Calu3 (cell line): ENCODE measurements at regions not wholly inside any gene's neighbourhood (a gene's known extent, or its start where the extent isn't known, plus 50 kb on each side); places are given as distances from the start of the nearest gene placed in this dataset.

Experiments used
- BruUV-seq: library from RNA; stranded (reverse); fragments of 400-500 nt; replicated peaks from 2 replicates; lab custom pipeline; 2021; lab: Mats Ljungman, UMichigan
- CTCF ChIA-PET: fragments of 300-600 bp; sonication (Branson Sonifier 250); formaldehyde crosslinking; loops from one replicate; lab custom pipeline; 2022; ENCODE audit warnings: antibody characterized with exemption; lab: Charles Lee
- DNase-seq: peaks from one replicate; pipeline ENCODE4 v3.0.0; 2022
- H3K27ac Mint-ChIP-seq: one replicate; pipeline ENCODE4 v1.8.0; 2022; ENCODE audit warnings: mixed read lengths; ENCODE audit not compliant: unreplicated experiment
- H3K27me3 Mint-ChIP-seq: one replicate; pipeline ENCODE4 v1.8.0; 2022; ENCODE audit warnings: mixed read lengths; ENCODE audit not compliant: unreplicated experiment
- H3K36me3 Mint-ChIP-seq: one replicate; pipeline ENCODE4 v1.8.0; 2022; ENCODE audit warnings: mild to moderate bottlenecking, moderate library complexity, mixed read lengths; ENCODE audit not compliant: insufficient read depth, unreplicated experiment
- H3K4me1 Mint-ChIP-seq: one replicate; pipeline ENCODE4 v1.8.0; 2022; ENCODE audit warnings: mild to moderate bottlenecking, low read depth, mixed read lengths; ENCODE audit not compliant: unreplicated experiment
- H3K4me3 Mint-ChIP-seq: one replicate; pipeline ENCODE4 v1.8.0; 2022; ENCODE audit warnings: mild to moderate bottlenecking, low read depth, moderate library complexity, mixed read lengths; ENCODE audit not compliant: unreplicated experiment
- H3K9me3 Mint-ChIP-seq: one replicate; pipeline ENCODE4 v1.8.0; 2022; ENCODE audit warnings: low read depth, mixed read lengths; ENCODE audit not compliant: unreplicated experiment
- intact Hi-C: fragments of 100-400 bp; cut with micrococcal nuclease; formaldehyde crosslinking; loops from one replicate; pipeline ENCODE4 v1.10.0; 2022; ENCODE audit not compliant: unreplicated experiment
- TF ChIP-seq, protein P1 (sequence below): fragments of 200-600 bp; IDR thresholded peaks from one replicate; pipeline ENCODE4 v1.8.0; 2022; ENCODE audit warnings: antibody characterized with exemption; ENCODE audit not compliant: unreplicated experiment

DNA sequence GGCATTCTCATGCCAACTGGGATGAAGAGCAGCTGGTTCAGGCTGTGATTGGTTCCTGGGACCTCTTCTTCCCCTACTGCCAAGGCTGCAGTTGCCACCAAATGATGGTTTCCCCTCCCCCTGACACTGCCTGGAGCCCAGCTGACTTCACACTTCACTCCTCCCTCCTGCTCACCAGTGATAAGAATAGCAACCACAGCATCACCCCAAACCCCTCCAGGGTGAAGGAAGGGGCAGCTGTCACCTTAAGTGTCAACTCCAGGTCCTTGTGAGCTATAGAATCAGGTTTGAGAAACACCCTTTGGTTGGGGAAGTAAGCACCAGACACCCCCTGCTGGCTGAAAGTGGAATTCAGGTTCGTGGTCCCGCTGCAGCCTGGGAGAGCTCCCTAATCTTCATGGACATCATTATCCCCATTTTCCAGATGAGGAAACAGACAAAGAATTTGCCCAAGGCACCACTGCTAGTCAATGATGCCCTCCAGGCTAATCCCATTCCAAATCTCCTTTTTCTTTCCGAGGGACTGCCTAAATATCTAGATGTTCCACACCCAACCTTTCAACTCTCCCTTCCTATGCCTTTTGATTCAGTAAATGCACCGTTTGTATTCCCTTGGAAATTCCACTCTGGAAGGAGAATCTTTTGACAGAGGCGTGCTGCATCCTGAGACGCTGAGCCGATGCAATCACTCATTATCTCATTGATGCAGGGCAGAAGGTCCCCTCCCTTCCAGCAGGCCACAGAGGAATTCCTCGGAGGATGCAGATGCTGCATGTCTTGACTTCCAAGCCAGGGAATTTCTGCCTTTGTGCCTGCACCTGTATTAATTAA is 50.6 kb upstream of the UQCRFS1 start:
- CTCF ChIA-PET: interaction anchor here (0.5 to 1.5 kb wide), 10 partner anchors 9 to 804 kb away, joined by 3 to 11 read pairs (median 5); no protein-coding TSS in a partner anchor
- Mint-ChIP-seq H3K36me3 (peaks cover 6% of the 10 kb centered on the region), H3K4me3 (no peak overlapping the region), H3K27ac (no peak overlapping the region), H3K9me3 (peaks cover 3% of the 10 kb centered on the region), H3K4me1 (peaks cover 6% of the 10 kb centered on the region), H3K27me3 (peaks cover 47% of the 10 kb centered on the region)
- DNase-seq: peak; percentile 73
- intact Hi-C loops: loop anchor here (1.0 kb wide), 1 partner anchor 526 kb away; no protein-coding TSS in a partner anchor
- no TSS peak for BruUV-seq
- TF ChIP-seq, protein P1, sequence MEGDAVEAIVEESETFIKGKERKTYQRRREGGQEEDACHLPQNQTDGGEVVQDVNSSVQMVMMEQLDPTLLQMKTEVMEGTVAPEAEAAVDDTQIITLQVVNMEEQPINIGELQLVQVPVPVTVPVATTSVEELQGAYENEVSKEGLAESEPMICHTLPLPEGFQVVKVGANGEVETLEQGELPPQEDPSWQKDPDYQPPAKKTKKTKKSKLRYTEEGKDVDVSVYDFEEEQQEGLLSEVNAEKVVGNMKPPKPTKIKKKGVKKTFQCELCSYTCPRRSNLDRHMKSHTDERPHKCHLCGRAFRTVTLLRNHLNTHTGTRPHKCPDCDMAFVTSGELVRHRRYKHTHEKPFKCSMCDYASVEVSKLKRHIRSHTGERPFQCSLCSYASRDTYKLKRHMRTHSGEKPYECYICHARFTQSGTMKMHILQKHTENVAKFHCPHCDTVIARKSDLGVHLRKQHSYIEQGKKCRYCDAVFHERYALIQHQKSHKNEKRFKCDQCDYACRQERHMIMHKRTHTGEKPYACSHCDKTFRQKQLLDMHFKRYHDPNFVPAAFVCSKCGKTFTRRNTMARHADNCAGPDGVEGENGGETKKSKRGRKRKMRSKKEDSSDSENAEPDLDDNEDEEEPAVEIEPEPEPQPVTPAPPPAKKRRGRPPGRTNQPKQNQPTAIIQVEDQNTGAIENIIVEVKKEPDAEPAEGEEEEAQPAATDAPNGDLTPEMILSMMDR: peak; percentile 79

DNA sequence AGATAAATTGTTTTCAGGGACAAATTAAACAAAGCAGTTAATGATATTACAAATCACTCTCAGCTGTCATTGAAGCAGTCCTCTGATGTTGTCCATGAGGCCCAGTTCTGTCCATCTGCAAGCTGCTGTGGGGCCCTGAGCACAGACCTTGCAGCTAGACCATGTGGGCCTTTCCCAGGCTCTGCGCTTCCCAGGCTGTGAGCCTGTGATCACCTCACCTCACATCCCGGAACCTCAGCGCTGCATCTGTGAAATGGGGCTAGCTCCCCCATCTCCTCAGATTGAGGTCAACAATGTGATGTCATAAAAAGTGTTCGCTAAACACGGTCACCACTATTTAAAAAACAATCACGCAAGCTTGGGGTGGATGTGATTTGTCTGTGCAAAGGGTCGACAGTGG is 51.9 kb upstream of the UQCRFS1 start:
- Mint-ChIP-seq H3K27ac (no peak overlapping the region), H3K36me3 (peaks cover 6% of the 10 kb centered on the region), H3K4me3 (no peak overlapping the region), H3K9me3 (no peaks in the 10 kb centered on the region), H3K4me1 (peaks cover 6% of the 10 kb centered on the region), H3K27me3 (peaks cover 61% of the 10 kb centered on the region)
- TF ChIP-seq, protein P1: no peak
- BruUV-seq: no TSS peak
- no peak for DNase-seq
- intact Hi-C loops: no loop called here
- CTCF ChIA-PET: no interaction called here

DNA sequence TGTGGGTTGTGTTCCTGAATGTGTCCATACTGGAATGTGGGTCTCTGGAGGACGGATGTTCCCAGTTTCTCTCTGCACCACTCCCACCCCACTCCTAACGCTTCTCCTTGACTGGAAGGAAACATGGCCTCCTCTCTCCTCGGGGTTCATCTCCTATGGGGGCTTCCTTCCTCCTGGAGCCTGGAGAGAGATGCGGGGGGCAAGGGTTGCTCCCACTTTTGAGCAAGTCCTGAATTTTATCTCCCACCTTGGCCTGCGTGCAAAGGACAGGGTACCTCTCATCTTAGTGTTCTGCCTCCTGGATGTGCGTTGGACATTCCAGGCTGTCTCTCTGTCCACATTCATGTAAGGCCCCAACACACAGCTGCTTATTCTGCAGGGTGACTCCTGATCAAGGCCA is 52.5 kb upstream of the UQCRFS1 start:
- no peak for DNase-seq
- Mint-ChIP-seq H3K27me3 (peaks cover 63% of the 10 kb centered on the region), H3K27ac (no peak overlapping the region), H3K4me1 (peaks cover 6% of the 10 kb centered on the region), H3K4me3 (no peak overlapping the region), H3K36me3 (peaks cover 6% of the 10 kb centered on the region), H3K9me3 (no peaks in the 10 kb centered on the region)
- TF ChIP-seq, protein P1: no peak
- CTCF ChIA-PET: no interaction called here
- intact Hi-C loops: no loop called here
- no TSS peak for BruUV-seq

DNA sequence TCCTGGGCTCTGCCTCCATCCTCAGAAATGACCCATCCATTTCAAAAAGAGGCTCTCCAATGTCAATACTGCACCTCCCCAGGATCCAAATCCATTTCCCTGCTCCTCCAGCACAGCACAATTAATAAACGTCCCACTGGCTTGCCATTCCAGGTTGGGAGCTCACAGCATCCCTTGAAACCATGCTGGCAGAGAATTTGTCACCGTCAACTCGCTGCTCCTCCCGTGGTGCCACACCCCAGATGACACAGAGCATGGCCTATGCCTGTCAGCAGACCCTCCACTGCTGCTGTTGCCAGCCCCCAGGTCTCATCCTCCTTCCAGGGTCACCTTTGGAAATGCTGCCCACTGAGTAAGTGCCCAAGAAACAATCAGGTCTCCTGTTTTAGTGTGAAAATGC is 53.0 kb upstream of the UQCRFS1 start:
- Mint-ChIP-seq H3K4me3 (no peak overlapping the region), H3K9me3 (no peaks in the 10 kb centered on the region), H3K36me3 (peaks cover 6% of the 10 kb centered on the region), H3K27me3 (peaks cover 63% of the 10 kb centered on the region), H3K27ac (no peak overlapping the region), H3K4me1 (peaks cover 6% of the 10 kb centered on the region)
- TF ChIP-seq, protein P1: no peak
- CTCF ChIA-PET: no interaction called here
- no TSS peak for BruUV-seq
- DNase-seq: no peak
- intact Hi-C loops: no loop called here
